Muscle of back (tissue), 3 donors: ENCODE measurements at regions not wholly inside any gene's neighbourhood (a gene's known extent, or its start where the extent isn't known, plus 50 kb on each side); places are given as distances from the start of the nearest gene placed in this dataset.
A peak's percentile ranks its signal among the peaks of the same experiment; 100 is the strongest.

Experiments
- DNase-seq, 3 donors: peaks; one replicate each; pipeline versions ENCODE4 v3.0.0 to v3.0.0-alpha.2; 2013

DNA sequence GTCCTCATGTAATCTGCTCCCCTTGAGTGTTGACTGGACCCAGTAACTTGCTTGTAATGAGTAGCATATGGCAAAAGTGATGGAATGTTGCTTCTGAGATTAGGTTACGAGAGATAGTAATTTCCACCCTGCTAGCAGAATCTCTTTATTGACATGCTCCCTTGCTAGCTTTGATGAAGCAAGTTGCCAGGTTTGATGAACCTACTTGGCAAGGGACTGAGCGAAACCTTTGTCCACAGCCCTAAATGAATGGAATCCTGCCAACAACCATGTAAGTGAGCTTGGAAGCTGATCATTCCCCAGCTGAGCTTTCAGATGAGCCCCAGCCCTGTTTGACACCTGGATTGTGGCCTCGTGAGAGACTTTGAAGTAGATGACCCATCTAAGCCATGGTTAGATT lies 120.8 kb upstream of the PLXNC1 start:
- DNase-seq = no peak

DNA sequence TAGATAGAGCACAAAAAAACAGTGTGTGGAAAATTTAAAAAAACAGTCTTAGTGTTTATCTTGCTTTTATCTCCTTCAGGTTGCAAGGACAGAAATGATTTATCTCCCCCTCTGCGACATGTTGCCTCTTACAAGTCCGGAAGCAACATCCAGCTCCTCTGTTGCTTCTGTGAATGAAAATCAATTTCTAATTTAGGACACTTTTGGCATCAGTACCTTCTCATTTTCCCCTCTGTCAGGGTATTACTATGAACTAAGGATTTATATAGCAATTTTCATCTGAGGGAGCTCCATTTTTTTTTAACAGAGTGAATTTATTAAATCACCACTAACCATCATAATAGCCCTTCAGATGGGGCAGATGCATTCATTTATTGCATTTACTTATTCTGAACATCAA lies 116.6 kb upstream of the PLXNC1 start:
- DNase-seq = no peak

DNA sequence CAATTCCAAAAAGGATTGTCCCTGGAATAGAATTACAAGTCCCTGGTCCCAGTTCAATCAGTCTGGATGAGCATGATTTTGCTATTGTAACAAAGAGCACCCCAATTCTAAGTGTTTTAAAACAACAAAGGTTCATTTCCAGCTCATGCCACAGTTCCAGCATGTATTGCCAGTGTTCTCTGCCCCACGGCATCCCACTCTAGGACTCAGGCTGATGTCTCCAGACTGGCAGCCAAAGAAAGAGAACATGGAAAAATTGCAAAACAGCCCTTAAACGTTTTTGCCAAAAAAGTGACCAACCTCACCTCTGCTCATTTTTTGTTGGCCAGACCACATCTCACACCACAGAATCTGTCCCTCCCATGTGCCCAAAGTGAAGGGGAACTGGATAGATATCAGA lies 116.0 kb upstream of the PLXNC1 start:
- no peak for DNase-seq

DNA sequence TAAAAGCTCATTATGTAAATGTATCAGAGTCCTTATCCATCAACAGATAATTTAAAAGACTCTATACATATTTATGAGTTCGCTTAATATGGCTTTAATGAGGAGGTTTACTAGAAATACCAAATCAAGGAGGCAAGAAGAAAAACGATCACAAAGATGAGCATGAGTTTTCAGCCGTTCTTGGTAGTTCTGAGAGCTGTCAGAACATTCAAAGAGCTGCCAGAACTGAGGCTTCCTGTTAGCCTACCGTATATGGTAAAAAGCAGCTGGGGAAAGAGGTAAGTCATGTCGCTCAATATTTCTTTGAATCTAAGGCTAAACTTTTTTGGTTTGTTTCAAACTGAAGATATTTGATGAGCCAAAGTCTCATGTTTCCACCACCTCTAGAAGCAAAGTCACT lies 115.3 kb upstream of the PLXNC1 start:
- DNase-seq = no peak

DNA sequence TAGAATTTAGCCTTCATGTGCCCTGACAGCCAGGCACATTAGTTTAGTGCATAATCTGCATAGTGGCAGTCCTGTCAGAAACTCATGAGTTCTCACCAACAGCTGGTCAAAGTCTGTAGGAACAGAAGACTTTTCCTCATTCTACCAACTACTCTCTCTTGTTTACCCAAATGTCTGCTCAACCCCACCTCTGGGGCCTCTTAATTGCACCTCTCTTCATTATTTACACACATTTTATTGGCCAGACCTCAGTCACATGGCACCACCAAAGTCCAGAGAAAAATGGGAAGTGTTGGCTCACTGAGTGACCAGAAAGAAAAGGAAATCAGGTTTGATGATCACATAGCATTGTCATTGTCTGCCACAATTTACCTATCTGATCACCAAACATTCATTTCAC lies 114.6 kb upstream of the PLXNC1 start:
- DNase-seq = no peak

DNA sequence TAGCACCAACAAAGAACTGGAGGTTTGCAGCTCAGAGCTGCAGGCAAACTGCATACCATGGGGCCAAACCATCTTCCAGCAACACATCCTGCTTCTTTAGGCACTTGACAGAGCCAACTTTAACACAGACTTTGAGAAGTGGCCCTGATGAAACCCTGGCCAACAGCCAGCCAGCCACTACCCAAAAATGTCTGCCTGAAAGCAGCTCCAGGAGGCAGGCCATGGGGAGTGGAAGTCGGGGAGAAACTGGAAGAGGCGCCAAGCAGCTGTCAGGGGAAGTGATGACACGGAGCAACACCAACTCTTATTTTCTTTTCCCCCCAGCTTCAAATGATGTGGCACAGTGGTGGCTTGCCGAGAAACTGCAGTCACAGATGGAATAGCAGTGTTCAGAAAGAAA lies 110.9 kb upstream of the PLXNC1 start:
- DNase-seq = no peak

DNA sequence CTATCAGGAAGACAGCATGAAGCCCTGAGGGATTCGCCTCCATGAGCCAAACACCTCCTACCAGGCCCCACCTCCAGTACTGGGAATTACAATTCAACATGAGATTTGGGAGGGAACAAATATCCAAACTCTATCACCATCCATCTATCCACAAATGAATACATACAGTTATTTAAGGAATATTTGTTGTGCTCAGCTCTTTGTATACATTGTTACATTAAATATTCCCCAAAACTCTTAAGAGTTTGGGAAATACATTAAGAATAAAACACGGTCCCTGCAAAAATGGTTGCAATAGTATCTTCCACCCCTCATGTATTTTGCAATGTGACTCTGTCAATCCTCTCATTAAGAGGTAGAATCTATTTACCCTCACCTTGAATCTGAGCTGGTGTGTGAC lies 109.8 kb upstream of the PLXNC1 start:
- no peak for DNase-seq

DNA sequence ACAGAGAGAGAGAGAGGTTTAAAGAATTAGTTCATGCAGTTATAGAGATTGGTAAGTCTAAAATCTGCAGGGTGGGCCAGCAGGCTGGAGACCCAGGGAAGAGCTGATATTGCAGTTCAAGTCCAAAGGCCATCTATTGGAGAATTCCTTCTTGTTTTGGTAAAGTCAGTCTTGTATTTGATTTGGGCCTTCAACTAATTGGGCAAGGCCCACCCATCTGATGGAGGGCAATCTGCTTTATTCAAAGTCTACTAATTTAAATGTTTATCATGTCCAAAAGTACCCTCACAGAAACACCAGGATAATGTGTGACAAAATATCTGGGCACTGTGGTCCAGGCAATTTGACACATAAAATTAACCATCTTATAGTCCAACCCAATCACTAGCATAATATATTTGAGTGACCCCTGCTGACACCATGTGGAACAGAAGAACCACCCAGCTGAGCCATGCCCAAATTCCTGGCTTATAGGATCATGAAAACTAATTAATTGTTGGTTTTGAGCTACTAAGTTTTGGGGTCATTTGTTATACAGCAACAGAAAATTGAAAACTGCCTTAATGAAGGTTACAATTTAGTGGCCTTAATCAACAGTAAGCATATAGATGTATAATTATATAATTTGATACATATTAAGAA lies 109.1 kb upstream of the PLXNC1 start:
- no peak for DNase-seq

DNA sequence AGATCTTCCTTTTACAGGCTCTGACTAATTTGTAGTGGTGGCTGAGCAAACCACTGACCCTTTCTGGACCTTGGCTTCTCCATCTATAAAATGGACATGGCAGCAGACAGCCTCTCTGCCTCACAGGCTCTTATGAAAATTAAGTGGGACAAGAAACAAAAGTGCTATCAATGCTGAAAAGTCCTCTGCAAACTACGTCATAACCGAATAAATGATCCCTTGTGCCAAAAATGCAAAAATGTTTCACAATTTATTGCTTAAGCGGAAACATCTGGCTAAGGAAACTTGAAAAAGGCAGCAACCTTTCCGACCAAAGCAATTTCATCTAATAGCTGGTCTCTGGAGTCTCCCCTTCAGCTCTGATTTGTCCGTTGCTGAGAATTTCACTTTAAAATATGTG lies 108.5 kb upstream of the PLXNC1 start:
- DNase-seq = peak in 2 of 3 donors; percentile 33 to 67

DNA sequence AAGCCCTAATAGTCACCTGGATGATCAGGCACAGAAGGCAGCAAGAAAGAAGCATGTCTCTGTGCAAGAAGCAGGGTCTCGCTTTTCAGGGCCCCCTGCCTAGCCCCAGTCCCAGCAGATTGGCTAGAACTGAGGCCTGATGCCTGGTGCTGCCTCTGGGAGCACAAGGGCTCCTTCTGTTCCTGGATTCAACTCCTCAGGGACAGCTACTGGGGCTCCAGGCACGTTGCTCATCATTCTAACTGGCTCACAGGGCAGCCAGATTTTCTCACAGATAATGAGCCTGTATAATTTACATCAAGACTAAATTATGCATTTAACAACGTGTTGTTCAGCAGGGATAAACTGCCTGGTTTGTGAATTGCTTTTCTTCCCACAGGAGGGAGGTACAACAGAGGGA lies 106.5 kb upstream of the PLXNC1 start:
- DNase-seq = no peak

DNA sequence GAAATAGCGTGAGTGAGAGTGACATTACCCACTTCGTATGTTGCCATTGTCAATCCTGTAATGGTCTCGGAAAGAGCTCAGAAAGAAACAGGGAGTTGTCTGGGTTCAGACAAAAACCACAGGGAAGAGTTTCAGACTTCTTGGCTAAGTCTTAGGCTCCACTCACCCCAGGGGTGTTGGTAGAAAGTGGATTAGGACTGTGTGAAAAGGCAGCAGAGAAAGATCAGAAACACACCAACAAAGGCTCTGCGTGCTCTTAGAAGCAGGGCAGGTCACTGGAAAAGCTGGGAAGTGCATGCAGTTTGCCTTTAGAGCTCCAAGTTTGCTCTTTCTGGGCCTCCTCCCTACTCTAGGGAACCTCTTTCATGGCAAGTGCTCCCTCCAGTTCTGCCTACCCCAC lies 106.1 kb upstream of the PLXNC1 start:
- DNase-seq = no peak

DNA sequence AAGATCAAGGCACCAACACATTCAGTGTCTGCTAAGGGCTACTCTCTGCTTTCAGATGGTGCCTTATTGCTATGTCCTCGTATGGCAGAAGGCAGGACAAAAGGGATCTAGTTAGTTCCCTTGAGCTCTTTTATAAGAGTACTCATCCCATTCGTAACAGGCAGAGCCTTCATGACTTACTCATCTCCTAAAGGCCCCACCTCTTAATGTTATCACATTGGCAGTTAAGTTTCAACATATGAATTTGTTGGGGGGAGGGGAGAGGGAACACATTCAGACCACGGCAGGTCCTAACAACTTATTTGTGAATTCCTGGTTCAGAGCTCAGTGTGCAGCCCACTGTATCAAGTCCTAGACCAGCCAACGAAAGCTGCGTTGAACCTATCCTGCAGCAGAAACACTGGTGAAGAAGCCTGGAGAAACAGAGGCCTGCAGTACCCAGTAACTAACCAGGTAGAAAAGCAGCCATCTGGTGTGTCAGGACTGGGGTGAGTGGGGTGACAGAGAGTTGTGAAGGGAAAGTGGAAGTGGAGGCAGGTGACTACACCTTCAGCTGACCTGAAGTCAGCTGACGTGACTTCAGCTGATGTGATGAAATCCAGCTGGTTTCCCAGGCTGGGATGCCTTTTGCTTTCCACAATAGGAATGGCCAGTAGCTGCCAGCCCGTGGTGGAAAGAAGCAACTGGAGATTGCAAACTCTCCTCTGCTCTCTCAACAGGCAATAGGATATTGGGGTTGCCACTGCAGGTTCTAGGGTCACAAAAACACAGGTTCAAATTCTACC lies 101.6 kb upstream of the PLXNC1 start:
- no peak for DNase-seq

DNA sequence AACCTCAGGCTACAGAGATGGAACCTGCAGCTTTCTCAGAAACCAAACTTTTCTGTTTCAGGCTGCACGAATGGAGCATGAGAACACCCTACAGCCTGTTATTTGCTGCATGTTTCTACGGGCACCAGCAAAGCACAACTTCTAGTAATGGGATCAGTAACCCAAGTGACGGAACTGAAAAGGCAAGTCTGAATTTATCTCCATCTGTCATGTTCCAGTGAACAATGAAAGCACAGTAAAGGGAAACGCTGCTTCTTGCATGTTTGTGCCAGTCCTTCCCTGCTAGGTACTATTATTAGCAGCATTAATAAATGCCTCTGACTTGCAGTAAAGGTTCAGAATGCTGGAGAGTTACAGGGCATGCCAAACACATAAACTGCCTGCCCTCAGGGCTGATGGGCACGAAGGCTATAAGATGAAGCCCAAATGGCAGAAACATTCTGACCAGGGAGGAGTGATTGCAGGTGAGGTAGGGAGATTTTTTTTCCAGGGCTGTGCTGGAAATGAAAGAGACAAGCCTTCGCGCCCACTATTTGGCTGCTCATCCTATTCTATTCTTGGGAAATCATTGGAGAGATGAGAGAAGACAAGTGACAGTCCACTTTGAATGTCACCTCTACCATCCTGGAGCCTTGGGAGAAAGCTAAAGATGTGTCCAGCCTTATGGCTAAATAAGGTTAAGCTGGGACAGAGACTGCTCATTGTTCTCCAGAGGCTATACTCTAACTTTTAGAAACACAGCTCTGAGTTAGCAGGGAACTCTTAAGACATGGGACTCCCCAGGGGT lies 100.4 kb upstream of the PLXNC1 start:
- DNase-seq = no peak

DNA sequence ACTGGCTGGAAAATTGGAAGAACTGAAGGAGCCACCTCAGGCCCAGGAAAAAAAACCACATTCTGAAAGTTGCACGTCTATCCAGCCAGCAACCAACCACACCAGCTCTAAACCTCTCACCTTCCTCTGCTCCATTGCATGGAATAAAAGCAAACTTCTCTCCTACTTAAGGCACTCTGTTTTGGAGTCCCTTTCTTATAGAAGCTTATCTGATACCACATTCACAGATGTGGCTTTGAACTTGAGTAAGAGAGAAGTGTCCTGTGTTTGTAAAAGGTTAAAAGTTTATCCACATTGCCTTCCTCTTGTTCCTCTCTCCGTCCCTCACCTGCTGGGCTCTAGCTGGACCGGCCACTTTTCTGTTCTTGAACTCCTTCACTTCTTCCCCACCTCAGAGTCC lies 99.6 kb upstream of the PLXNC1 start:
- DNase-seq = no peak

DNA sequence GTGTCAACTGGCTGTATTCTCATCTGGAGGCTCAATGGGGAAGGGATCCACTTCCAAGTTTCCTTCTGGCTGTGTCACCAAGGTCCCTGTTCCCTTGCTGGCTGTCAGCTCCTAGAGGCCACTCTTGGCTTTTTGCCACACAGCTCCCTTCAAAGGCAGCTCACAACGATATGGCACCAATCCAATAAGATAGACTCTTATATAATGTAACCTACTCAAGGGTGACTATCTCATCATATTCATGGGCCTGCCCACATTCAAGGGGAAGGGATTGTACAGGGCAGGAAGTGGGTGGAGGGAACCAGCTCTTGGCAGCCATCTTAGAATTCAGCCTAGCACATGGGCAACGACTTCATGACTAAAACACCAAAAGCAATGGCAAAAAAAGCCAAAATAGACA lies 98.7 kb upstream of the PLXNC1 start:
- DNase-seq = no peak

DNA sequence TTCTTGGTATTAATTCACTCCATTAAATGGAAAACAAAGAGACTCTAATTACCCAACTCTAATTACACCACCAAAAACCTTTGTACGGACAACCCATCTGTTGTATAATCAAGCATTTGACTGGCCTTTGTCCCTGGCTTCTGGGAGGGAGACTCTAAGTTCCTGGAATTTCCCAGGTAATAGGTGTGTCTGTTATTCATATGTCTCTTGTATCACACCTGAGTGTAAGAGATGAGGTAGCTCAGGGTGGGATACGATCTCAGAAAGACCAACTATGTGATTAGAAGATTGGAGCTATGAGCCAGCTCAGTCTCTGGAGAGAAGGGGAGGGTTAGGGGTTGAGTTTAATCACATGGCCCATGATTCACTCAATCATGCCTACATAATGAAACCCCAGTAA lies 94.7 kb upstream of the PLXNC1 start:
- no peak for DNase-seq

DNA sequence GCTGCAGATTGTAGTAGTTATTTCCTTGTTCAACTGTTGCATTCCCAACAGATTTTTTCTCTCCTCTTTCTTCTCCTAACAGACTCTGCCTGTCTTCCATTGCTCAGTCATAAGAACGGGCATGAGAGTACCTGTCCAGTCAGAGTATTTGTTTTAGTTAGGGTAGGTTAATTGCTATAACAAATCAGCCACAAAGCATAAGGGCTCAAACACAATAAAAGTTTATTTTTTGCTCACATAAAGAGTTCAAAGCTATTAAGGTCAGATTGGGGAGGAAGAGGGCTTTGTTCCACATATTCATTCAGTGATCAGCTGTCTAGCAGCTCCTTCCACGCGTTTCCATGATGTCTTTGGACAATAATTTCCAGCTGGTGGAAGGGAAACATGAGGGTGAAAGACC lies 92.8 kb upstream of the PLXNC1 start:
- no peak for DNase-seq

DNA sequence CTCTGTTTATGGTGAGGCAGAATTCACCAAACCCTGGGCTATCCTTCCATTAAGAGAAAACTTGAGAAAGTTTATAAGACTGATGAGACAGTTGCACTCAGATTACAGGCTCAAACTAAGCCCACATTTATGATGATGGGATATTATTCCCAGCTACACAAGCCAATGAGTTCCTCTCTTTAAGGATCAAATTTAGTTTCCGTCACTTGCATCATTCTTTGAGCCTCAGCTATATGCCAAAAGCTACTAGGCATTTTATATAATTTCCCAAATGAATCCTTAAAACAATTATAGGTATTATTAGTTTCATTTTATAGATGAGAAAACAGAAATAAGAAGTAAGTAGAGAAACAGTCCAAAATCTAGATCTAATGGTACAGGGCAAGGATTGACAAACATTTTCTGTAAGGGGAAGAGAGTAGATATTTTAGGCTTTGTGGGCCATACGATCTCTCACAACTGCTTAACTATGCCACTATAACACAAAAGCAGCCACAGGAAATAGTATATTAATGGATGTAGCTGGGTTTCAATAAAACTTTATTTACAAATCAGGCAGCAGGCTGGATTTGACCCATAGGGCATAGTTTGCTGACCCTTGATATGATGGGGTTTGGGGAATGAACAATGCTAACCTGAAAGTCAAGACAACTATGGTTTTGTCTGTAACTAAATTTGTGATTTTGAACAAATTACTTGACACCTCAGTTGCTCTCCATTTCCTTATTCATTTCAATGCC lies 91.8 kb upstream of the PLXNC1 start:
- no peak for DNase-seq

DNA sequence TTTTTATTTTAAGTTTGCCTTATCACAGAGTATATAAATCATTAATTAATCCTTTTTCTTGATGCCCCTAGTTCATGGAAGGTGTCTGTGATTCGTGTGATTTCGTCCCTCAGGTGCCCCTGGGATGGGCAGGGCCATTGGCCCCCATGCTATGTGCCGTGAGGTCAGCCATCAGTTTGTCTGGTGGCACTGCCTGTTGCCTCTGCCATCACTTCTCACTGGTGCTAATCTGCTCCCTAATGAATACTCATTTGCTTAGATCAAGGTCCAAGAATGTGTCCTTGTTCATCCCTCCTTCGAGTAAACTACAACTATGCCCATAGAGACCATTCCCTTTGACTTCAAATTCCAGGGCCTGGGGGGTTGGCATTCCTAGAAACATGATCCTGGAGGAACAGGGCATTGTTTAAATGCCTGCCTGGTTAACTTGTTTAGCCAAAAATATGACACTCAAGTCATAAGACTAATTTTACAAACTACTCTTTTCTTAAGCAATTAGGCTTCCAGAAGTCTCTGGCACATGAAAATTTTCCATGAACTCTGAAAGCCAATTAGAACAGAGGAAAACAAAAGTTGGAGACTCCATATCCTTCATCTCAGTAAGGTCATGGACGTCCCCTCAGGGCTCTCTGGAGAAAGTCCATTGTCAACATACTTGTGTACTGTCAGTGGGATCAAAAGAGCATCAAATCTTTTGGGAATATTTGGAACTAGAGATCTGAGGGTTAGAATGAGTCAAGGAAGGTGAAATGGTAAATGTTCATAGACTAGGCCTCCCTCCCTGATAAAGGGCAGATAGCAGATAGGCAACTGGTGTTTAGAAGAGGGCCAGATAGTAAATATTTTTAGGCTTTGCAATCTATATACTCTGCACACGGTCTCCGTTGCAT lies 90.9 kb upstream of the PLXNC1 start:
- no peak for DNase-seq

DNA sequence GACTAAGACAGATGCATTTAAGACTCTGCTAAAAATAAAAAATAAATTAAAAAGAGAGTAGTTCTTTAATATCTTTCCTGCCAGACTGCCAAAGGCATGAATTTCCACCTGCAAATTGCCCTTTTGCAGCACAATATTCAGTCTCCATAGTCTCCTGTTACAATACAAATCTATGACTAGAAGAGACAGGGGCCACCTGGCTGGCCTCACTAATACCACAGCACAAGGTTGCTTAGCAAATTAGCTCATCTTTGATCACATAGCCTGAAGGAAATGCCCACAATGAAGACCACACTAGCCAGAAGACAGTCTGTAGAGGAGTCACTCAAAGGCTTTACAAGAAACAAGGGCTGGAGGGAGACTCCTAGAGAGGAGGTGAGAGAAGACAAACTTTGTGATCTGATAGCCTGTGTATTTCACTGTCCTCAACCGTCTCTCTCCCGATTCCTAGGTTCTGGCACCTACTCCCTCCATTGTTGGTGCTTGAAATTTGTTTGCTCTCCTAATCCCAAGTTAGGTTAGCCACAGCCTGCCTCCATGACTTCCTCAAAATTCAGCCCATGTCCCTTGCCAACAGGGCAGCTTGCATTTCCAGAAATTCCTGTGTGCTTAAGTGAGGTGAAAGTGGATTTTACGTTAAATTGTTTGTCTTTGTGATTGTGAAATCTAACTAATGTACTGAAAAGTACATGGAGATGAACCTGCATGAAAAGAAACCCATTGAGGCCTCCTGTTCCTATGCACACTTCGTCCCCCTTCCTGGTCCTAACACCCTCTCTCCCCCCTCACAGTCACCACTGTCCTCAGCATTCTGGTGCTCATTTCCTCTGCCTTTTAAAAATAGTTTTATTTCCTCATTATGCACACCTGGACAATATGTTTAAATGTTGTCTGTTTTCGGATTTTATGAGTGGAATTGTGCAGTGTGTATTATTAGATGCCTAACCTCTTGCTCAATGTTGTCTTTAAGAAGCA lies 88.7 kb upstream of the PLXNC1 start:
- DNase-seq = no peak
